Caco-2 (cell line): ENCODE measurements at regions not wholly inside any gene's neighbourhood (a gene's known extent, or its start where the extent isn't known, plus 50 kb on each side); places are given as distances from the start of the nearest gene placed in this dataset.

Experiments
- BruUV-seq: library from RNA; stranded (reverse); fragments of 400-500 nt; replicated peaks from 2 replicates; lab custom pipeline; 2021; lab: Mats Ljungman, UMichigan
- CTCF ChIA-PET: fragments of 300-600 bp; sonication (Branson Sonifier 250); formaldehyde crosslinking; loops from one replicate; lab custom pipeline; 2022; ENCODE audit warnings: antibody characterized with exemption; lab: Charles Lee
- POLR2A ChIA-PET: fragments of 300-600 bp; sonication (Branson Sonifier 250); formaldehyde crosslinking; loops from one replicate; lab custom pipeline; 2022; ENCODE audit warnings: antibody characterized with exemption; lab: Charles Lee
- DNase-seq, 2 experiments: peaks; one replicate each; pipeline versions ENCODE4 v3.0.0 to v3.0.0-alpha.2; 2020 to 2022
- H3K27me3 ChIP-seq: replicated peaks from 2 replicates; pipeline ENCODE4 v1.6.0; 2011; ENCODE audit warnings: low read length; ENCODE audit not compliant: control insufficient read depth, insufficient read depth
- H3K36me3 ChIP-seq: 2 replicates; pipeline ENCODE4 v1.5.1; 2011; ENCODE audit warnings: low read length; ENCODE audit not compliant: control insufficient read depth, insufficient read depth
- H3K4me1 ChIP-seq: fragments of 250-450 bp; sonication (Bioruptor Pico); 2 replicates; pipeline ENCODE4 v1.5.1; 2020; ENCODE audit warnings: mild to moderate bottlenecking
- H3K4me3 ChIP-seq: 2 replicates; pipeline ENCODE4 v1.5.1; 2011; ENCODE audit warnings: low read depth, mild to moderate bottlenecking, control low read depth, low read length
- H3K9me3 ChIP-seq: fragments of 250-450 bp; sonication (Bioruptor Pico); 2 replicates; pipeline ENCODE4 v1.5.1; 2020; ENCODE audit warnings: mild to moderate bottlenecking, moderate library complexity
- H3K27ac Mint-ChIP-seq: one replicate; pipeline ENCODE4 v1.8.0; 2022; ENCODE audit warnings: mixed read lengths; ENCODE audit not compliant: unreplicated experiment
- H3K27me3 Mint-ChIP-seq: one replicate; pipeline ENCODE4 v1.8.0; 2022; ENCODE audit warnings: mixed read lengths; ENCODE audit not compliant: insufficient read depth, unreplicated experiment
- H3K36me3 Mint-ChIP-seq: one replicate; pipeline ENCODE4 v1.8.0; 2022; ENCODE audit warnings: mild to moderate bottlenecking, mixed read lengths; ENCODE audit not compliant: insufficient read depth, unreplicated experiment
- H3K4me1 Mint-ChIP-seq: one replicate; pipeline ENCODE4 v1.8.0; 2022; ENCODE audit warnings: low read depth, mixed read lengths; ENCODE audit not compliant: unreplicated experiment
- H3K4me3 Mint-ChIP-seq: one replicate; pipeline ENCODE4 v1.8.0; 2022; ENCODE audit warnings: mild to moderate bottlenecking, moderate library complexity, mixed read lengths; ENCODE audit not compliant: unreplicated experiment
- H3K9me3 Mint-ChIP-seq: one replicate; pipeline ENCODE4 v1.8.0; 2022; ENCODE audit warnings: mixed read lengths; ENCODE audit not compliant: unreplicated experiment
- CTCF ChIP-seq, 2 experiments: fragments of 200-600 bp in 1 of 2; IDR thresholded peaks; 1 replicate in 1 of 2; 2 replicates in 1 of 2; pipeline versions ENCODE4 v1.5.1 to v1.8.0; 2011 to 2022; ENCODE audit warnings: antibody characterized with exemption in 1 of 2, control low read depth in 1 of 2, inconsistent platforms in 1 of 2, low read depth in 1 of 2, low read length in 1 of 2, mild to moderate bottlenecking in 1 of 2, moderate library complexity in 1 of 2; ENCODE audit not compliant: insufficient read depth in 1 of 2, severe bottlenecking in 1 of 2, unreplicated experiment in 1 of 2
- intact Hi-C: fragments of 100-400 bp; cut with micrococcal nuclease; formaldehyde crosslinking; loops from one replicate; pipeline ENCODE4 v1.10.0; 2022; ENCODE audit not compliant: unreplicated experiment

GRCh38 chr3:106249981-106250380 lies 381.2 kb upstream of the CBLB start:
- no peaks in the 10 kb centered on the region for H3K27me3 ChIP-seq
- no peaks in the 10 kb centered on the region for H3K4me1 Mint-ChIP-seq
- peaks cover 9% of the 10 kb centered on the region for H3K9me3 Mint-ChIP-seq
- H3K4me3 Mint-ChIP-seq, result no peak overlapping the region
- H3K27me3 Mint-ChIP-seq, result no peaks in the 10 kb centered on the region
- BruUV-seq, result no TSS peak
- ChIA-PET CTCF (no interaction called here), POLR2A (no interaction called here)
- peaks cover 7% of the 10 kb centered on the region; the same call in 1 of the 2 replicates for H3K9me3 ChIP-seq
- H3K36me3 Mint-ChIP-seq, result no peaks in the 10 kb centered on the region
- no peak overlapping the region for H3K27ac Mint-ChIP-seq
- no peak for DNase-seq
- intact Hi-C loops, result no loop called here
- no peak for TF ChIP-seq CTCF (IDR thresholded peaks at IDR 0.05; ENCODE audit: insufficient read depth in 1 of 2, low read depth in 1 of 2, low read length in 1 of 2, severe bottlenecking in 1 of 2, unreplicated experiment in 1 of 2)
- no peaks in the 10 kb centered on the region for H3K4me1 ChIP-seq
- no peaks in the 10 kb centered on the region for H3K36me3 ChIP-seq
- H3K4me3 ChIP-seq, result no peak overlapping the region

GRCh38 chr3:106251160-106251892 lies 382.5 kb upstream of the CBLB start:
- intact Hi-C loops, result no loop called here
- H3K4me3 ChIP-seq, result no peak overlapping the region
- no peaks in the 10 kb centered on the region for H3K4me1 ChIP-seq
- H3K27me3 ChIP-seq, result no peaks in the 10 kb centered on the region
- POLR2A ChIA-PET, result no interaction called here
- TF ChIP-seq CTCF (IDR thresholded peaks at IDR 0.05; ENCODE audit: insufficient read depth in 1 of 2, low read depth in 1 of 2, low read length in 1 of 2, severe bottlenecking in 1 of 2, unreplicated experiment in 1 of 2), result no peak
- no peaks in the 10 kb centered on the region for H3K4me1 Mint-ChIP-seq
- H3K9me3 ChIP-seq, result peaks cover 7% of the 10 kb centered on the region; the same call in 1 of the 2 replicates
- peaks cover 9% of the 10 kb centered on the region for H3K9me3 Mint-ChIP-seq
- no peaks in the 10 kb centered on the region for H3K36me3 ChIP-seq
- no TSS peak for BruUV-seq
- DNase-seq, result peak in 1 of 2 experiments; percentile 16
- CTCF ChIA-PET, result no interaction called here
- no peaks in the 10 kb centered on the region for H3K27me3 Mint-ChIP-seq
- no peak overlapping the region for H3K4me3 Mint-ChIP-seq
- H3K36me3 Mint-ChIP-seq, result no peaks in the 10 kb centered on the region
- H3K27ac Mint-ChIP-seq, result no peak overlapping the region

- DNase-seq, result no peak
- Mint-ChIP-seq H3K36me3 (no peaks in the 10 kb centered on the region), H3K27ac (no peak overlapping the region), H3K27me3 (no peaks in the 10 kb centered on the region), H3K4me1 (no peaks in the 10 kb centered on the region), H3K9me3 (peaks cover 9% of the 10 kb centered on the region), H3K4me3 (no peak overlapping the region)
- H3K36me3 ChIP-seq, result no peaks in the 10 kb centered on the region
- peaks cover 6% of the 10 kb centered on the region; the same call in 1 of the 2 replicates for H3K9me3 ChIP-seq
- H3K4me3 ChIP-seq, result no peak overlapping the region
- no TSS peak for BruUV-seq
- no peaks in the 10 kb centered on the region for H3K27me3 ChIP-seq
- intact Hi-C loops, result no loop called here
- no peaks in the 10 kb centered on the region for H3K4me1 ChIP-seq
- ChIA-PET POLR2A (no interaction called here), CTCF (no interaction called here)
- no peak for TF ChIP-seq CTCF (IDR thresholded peaks at IDR 0.05; ENCODE audit: insufficient read depth in 1 of 2, low read depth in 1 of 2, low read length in 1 of 2, severe bottlenecking in 1 of 2, unreplicated experiment in 1 of 2)
Measured at GRCh38 chr3:106255870-106256248, 387.0 kb upstream of the CBLB start.
